Small intestine (tissue), 7 donors: ENCODE measurements at regions not wholly inside any gene's neighbourhood (a gene's known extent, or its start where the extent isn't known, plus 50 kb on each side); places are given as distances from the start of the nearest gene placed in this dataset.

Experiments
- DNase-seq, 2 donors: peaks; one replicate each; pipeline versions ENCODE4 v3.0.0 to v3.0.0-alpha.2; 2013
- FAIRE-seq: peaks from 2 replicates; lab custom pipeline; 2012; peaks lifted over from hg19 to GRCh38; lab: Jason Lieb, UNC
- H3K27ac ChIP-seq, 3 donors: one replicate each; pipeline ENCODE4 v1.5.1; 2013; ENCODE audit warnings: low read length in 2 of 3, mild to moderate bottlenecking in 2 of 3, control low read depth in 1 of 3, inconsistent platforms in 1 of 3, low read depth in 1 of 3, moderate library complexity in 1 of 3
- H3K27me3 ChIP-seq, 3 donors: one replicate each; pipeline ENCODE4 v1.6.1; 2013; ENCODE audit warnings: low read length in 3 of 3, inconsistent platforms in 1 of 3; ENCODE audit not compliant: control insufficient read depth in 3 of 3, insufficient read depth in 3 of 3
- H3K36me3 ChIP-seq, 3 donors: one replicate each; pipeline ENCODE4 v1.6.1; 2013; ENCODE audit warnings: low read length in 3 of 3, inconsistent platforms in 1 of 3, low read depth in 1 of 3, mild to moderate bottlenecking in 1 of 3, moderate library complexity in 1 of 3; ENCODE audit not compliant: control insufficient read depth in 3 of 3, insufficient read depth in 2 of 3
- H3K4me1 ChIP-seq, 3 donors: one replicate each; pipeline ENCODE4 v1.6.1; 2013; ENCODE audit warnings: low read length in 2 of 3, inconsistent platforms in 1 of 3, low read depth in 1 of 3, mild to moderate bottlenecking in 1 of 3, moderate library complexity in 1 of 3; ENCODE audit not compliant: control insufficient read depth in 3 of 3, insufficient read depth in 2 of 3
- H3K4me3 ChIP-seq, 3 donors: one replicate each; pipeline ENCODE4 v1.5.1; 2013; ENCODE audit warnings: low read length in 3 of 3, control low read depth in 1 of 3, inconsistent platforms in 1 of 3, low read depth in 1 of 3, mild to moderate bottlenecking in 1 of 3, moderate library complexity in 1 of 3
- H3K9me3 ChIP-seq, 2 donors: one replicate each; pipeline ENCODE4 v1.6.1; 2013; ENCODE audit warnings: low read depth in 1 of 2, low read length in 1 of 2; ENCODE audit not compliant: control insufficient read depth in 2 of 2, insufficient read depth in 1 of 2
- WGBS, 3 donors: extraction: QIAGEN DNeasy Blood & Tissue Kit; methylation state at CpG; one replicate each; pipeline ENCODE4 v1.1.7; 2013; 5-methylcytosine and 5-hydroxymethylcytosine counted together
- donor health status: healthy with polysubstance abuse.
- donor health status: control.
- donor health status: control.
- donor health status: Bipolar disorder and iron deficiency.
- donor health status: healthy.

GRCh38 chr7:27367933-27368549 is 125.4 kb downstream of the EVX1 start:
- Histone ChIP-seq H3K36me3 (no peaks in the 10 kb centered on the region), H3K27me3 (no peaks in the 10 kb centered on the region), H3K4me1 (no peaks in the 10 kb centered on the region), H3K27ac (no peak overlapping the region), H3K4me3 (no peak overlapping the region), H3K9me3 (no peaks in the 10 kb centered on the region)
- DNase-seq (no peak), FAIRE-seq (no peak)
- WGBS, 3 donors, result 82 to 91% (median 86%) methylated on average over 4 of the region's 4 CpGs

GRCh38 chr7:27374958-27375841 is 132.6 kb downstream of the EVX1 start:
- FAIRE-seq (no peak), DNase-seq (no peak)
- H3K36me3 ChIP-seq, result no peaks in the 10 kb centered on the region
- no peaks in the 10 kb centered on the region for H3K9me3 ChIP-seq
- H3K4me1 ChIP-seq, result no peaks in the 10 kb centered on the region
- no peaks in the 10 kb centered on the region for H3K27me3 ChIP-seq
- WGBS, 3 donors, result 50 to 71% (median 51%) methylated on average over 6 of the region's 6 CpGs
- H3K4me3 ChIP-seq, result no peak overlapping the region
- H3K27ac ChIP-seq, result no peak overlapping the region

DNA sequence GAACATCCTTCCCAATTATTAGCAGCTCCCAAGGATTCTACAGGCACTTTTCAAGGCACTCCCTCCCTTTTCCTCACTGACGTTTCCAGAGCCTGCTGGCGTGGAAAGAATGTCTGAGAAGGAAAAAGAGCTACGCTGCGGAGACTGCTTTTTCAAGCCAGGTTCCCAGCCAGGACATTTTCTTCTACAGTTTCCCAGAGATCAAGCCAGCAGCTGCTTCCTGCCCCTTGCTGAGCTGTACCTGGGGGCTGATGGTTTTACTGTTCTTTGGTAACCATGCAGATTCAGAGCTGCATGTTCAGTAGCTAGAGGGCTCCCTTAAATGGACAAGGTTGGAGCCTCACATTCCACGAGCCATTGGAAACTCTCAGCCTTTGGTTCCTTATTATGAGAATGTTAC is 133.4 kb downstream of the EVX1 start:
- WGBS, 3 donors, result 61 to 80% (median 70%) methylated on average over 5 of the region's 5 CpGs
- H3K4me3 ChIP-seq, result no peak overlapping the region
- FAIRE-seq, result no peak
- no peaks in the 10 kb centered on the region for H3K36me3 ChIP-seq
- DNase-seq, result no peak
- no peaks in the 10 kb centered on the region for H3K9me3 ChIP-seq
- H3K27ac ChIP-seq, result no peak overlapping the region
- no peaks in the 10 kb centered on the region for H3K4me1 ChIP-seq
- no peaks in the 10 kb centered on the region for H3K27me3 ChIP-seq

GRCh38 chr7:27377988-27378387 is 135.4 kb downstream of the EVX1 start:
- Histone ChIP-seq H3K27ac (no peak overlapping the region), H3K36me3 (no peaks in the 10 kb centered on the region), H3K27me3 (no peaks in the 10 kb centered on the region), H3K4me3 (no peak overlapping the region), H3K9me3 (no peaks in the 10 kb centered on the region), H3K4me1 (no peaks in the 10 kb centered on the region)
- DNase-seq, result no peak
- FAIRE-seq, result no peak
- 77 to 87% (median 83%) methylated on average over 8 of the region's 8 CpGs for WGBS, 3 donors

- Histone ChIP-seq H3K27ac (no peak overlapping the region), H3K27me3 (no peaks in the 10 kb centered on the region), H3K4me3 (no peak overlapping the region), H3K4me1 (no peaks in the 10 kb centered on the region), H3K9me3 (no peaks in the 10 kb centered on the region), H3K36me3 (no peaks in the 10 kb centered on the region)
- DNase-seq (no peak), FAIRE-seq (no peak)
- WGBS, 3 donors, result 85 to 93% (median 88%) methylated on average over 4 of the region's 4 CpGs
Measured at GRCh38 chr7:27382307-27382706, 139.7 kb downstream of the EVX1 start.

GRCh38 chr7:27386581-27386980 is 144.0 kb downstream of the EVX1 start:
- WGBS, 3 donors, result 73 to 79% (median 77%) methylated on average over 6 of the region's 6 CpGs
- FAIRE-seq (no peak), DNase-seq (no peak)
- Histone ChIP-seq H3K9me3 (no peaks in the 10 kb centered on the region), H3K27me3 (no peaks in the 10 kb centered on the region), H3K36me3 (no peaks in the 10 kb centered on the region), H3K4me1 (no peaks in the 10 kb centered on the region), H3K4me3 (no peak overlapping the region), H3K27ac (no peak overlapping the region)

DNA sequence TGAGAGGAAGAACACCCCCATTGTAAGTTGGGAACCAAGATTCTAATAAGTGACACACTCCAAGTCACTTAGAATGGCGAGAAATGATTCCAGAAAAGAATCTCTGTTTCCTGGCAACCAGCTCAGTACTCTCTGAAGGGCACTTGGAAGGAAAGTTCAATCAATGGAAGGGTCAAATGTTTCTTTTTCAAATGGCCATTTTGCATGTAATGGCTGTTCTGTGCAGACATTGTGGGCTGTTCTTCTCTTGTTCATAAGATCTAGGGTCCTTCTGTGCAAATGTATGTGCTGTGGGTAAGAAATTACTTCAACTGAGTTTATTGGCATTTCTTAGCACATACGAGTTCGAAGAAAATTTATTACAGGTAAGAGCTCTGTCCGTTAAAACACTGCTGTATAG is 145.3 kb downstream of the EVX1 start:
- no peaks in the 10 kb centered on the region for H3K36me3 ChIP-seq
- no peak overlapping the region for H3K27ac ChIP-seq
- FAIRE-seq (no peak), DNase-seq (no peak)
- 77 to 87% (median 83%) methylated on average over 4 of the region's 4 CpGs for WGBS, 3 donors
- no peaks in the 10 kb centered on the region for H3K4me1 ChIP-seq
- H3K9me3 ChIP-seq, result no peaks in the 10 kb centered on the region
- H3K4me3 ChIP-seq, result no peak overlapping the region
- H3K27me3 ChIP-seq, result no peaks in the 10 kb centered on the region

- no peak overlapping the region for H3K4me3 ChIP-seq
- FAIRE-seq, result no peak
Measured at GRCh38 chr7:27388561-27388960, 146.0 kb downstream of the EVX1 start.

More at GRCh38 chr7:27388561-27388960, 146.0 kb downstream of the EVX1 start:
- H3K27ac ChIP-seq, result no peak overlapping the region
- H3K4me1 ChIP-seq, result no peaks in the 10 kb centered on the region
- H3K27me3 ChIP-seq, result no peaks in the 10 kb centered on the region
- 80 to 86% (median 81%) methylated on average over 7 of the region's 7 CpGs for WGBS, 3 donors
- no peak for DNase-seq
- H3K9me3 ChIP-seq, result peaks cover 0 to 3% of the 10 kb centered on the region in 2 donors
- no peaks in the 10 kb centered on the region for H3K36me3 ChIP-seq
